ENCODE measurements at regions not wholly inside any gene's neighbourhood (a gene's known extent, or its start where the extent isn't known, plus 50 kb on each side); places are given as distances from the start of the nearest gene placed in this dataset.

DNA sequence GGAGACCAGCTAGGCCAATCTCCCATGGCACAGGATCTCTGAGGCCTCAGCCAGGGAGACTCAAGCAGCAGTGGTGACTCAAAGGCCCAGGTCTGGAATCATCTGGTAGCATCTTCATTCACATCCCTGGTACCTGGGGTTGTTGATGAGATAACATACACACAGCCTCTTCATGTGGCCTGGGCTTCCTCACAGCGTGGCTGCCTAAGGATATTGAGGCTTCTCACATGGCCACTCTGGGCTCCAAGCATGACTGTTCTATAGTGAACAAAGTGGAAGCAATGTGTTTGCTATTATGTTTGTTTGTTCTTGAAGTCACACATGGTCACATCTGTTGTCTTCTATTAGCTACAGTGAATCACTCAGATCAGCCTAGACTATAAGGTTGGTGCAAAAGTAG, 584.1 kb downstream of the VRK1 start:
- TF ChIP-seq RAD21 (CRISPR knock-in tag; IDR thresholded peaks at IDR 0.05) (no peak), IKZF1 (IDR thresholded peaks at IDR 0.05) (no peak), ZNF580 (CRISPR knock-in tag; IDR thresholded peaks at IDR 0.05; ENCODE audit: borderline replicate concordance, low read depth) (no peak), ASH2L (IDR thresholded peaks at IDR 0.05; ENCODE audit: insufficient read length, low read depth, low read length) (no peak), HCFC1 (IDR thresholded peaks at IDR 0.05; ENCODE audit: low read depth, low read length) (no peak), EZH2 (conservative IDR thresholded peaks at IDR 0.05; ENCODE audit: low read depth, low read length) (no peak), ELF4 (CRISPR knock-in tag; IDR thresholded peaks at IDR 0.05; ENCODE audit: borderline replicate concordance) (no peak), POLR2A (IDR thresholded peaks at IDR 0.05; ENCODE audit: insufficient read depth in 1 of 2, low read depth in 2 of 2, low read length in 2 of 2) (no peak), POLR2AphosphoS5 (IDR thresholded peaks at IDR 0.05; ENCODE audit: low read depth, low read length) (no peak)
- TF ChIP-seq, protein P1, sequence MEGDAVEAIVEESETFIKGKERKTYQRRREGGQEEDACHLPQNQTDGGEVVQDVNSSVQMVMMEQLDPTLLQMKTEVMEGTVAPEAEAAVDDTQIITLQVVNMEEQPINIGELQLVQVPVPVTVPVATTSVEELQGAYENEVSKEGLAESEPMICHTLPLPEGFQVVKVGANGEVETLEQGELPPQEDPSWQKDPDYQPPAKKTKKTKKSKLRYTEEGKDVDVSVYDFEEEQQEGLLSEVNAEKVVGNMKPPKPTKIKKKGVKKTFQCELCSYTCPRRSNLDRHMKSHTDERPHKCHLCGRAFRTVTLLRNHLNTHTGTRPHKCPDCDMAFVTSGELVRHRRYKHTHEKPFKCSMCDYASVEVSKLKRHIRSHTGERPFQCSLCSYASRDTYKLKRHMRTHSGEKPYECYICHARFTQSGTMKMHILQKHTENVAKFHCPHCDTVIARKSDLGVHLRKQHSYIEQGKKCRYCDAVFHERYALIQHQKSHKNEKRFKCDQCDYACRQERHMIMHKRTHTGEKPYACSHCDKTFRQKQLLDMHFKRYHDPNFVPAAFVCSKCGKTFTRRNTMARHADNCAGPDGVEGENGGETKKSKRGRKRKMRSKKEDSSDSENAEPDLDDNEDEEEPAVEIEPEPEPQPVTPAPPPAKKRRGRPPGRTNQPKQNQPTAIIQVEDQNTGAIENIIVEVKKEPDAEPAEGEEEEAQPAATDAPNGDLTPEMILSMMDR (CRISPR knock-in tag; IDR thresholded peaks at IDR 0.05): no peak
- TF ChIP-seq, protein P2, sequence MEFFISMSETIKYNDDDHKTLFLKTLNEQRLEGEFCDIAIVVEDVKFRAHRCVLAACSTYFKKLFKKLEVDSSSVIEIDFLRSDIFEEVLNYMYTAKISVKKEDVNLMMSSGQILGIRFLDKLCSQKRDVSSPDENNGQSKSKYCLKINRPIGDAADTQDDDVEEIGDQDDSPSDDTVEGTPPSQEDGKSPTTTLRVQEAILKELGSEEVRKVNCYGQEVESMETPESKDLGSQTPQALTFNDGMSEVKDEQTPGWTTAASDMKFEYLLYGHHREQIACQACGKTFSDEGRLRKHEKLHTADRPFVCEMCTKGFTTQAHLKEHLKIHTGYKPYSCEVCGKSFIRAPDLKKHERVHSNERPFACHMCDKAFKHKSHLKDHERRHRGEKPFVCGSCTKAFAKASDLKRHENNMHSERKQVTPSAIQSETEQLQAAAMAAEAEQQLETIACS (CRISPR knock-in tag; IDR thresholded peaks at IDR 0.05): no peak
- TF ChIP-seq, protein P3, sequence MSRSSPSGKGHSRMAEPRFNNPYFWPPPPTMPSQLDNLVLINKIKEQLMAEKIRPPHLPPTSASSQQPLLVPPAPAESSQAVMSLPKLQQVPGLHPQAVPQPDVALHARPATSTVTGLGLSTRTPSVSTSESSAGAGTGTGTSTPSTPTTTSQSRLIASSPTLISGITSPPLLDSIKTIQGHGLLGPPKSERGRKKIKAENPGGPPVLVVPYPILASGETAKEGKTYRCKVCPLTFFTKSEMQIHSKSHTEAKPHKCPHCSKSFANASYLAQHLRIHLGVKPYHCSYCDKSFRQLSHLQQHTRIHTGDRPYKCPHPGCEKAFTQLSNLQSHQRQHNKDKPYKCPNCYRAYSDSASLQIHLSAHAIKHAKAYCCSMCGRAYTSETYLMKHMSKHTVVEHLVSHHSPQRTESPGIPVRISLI (CRISPR knock-in tag; IDR thresholded peaks at IDR 0.05; ENCODE audit: borderline replicate concordance): no peak
- TF ChIP-seq, protein P4, sequence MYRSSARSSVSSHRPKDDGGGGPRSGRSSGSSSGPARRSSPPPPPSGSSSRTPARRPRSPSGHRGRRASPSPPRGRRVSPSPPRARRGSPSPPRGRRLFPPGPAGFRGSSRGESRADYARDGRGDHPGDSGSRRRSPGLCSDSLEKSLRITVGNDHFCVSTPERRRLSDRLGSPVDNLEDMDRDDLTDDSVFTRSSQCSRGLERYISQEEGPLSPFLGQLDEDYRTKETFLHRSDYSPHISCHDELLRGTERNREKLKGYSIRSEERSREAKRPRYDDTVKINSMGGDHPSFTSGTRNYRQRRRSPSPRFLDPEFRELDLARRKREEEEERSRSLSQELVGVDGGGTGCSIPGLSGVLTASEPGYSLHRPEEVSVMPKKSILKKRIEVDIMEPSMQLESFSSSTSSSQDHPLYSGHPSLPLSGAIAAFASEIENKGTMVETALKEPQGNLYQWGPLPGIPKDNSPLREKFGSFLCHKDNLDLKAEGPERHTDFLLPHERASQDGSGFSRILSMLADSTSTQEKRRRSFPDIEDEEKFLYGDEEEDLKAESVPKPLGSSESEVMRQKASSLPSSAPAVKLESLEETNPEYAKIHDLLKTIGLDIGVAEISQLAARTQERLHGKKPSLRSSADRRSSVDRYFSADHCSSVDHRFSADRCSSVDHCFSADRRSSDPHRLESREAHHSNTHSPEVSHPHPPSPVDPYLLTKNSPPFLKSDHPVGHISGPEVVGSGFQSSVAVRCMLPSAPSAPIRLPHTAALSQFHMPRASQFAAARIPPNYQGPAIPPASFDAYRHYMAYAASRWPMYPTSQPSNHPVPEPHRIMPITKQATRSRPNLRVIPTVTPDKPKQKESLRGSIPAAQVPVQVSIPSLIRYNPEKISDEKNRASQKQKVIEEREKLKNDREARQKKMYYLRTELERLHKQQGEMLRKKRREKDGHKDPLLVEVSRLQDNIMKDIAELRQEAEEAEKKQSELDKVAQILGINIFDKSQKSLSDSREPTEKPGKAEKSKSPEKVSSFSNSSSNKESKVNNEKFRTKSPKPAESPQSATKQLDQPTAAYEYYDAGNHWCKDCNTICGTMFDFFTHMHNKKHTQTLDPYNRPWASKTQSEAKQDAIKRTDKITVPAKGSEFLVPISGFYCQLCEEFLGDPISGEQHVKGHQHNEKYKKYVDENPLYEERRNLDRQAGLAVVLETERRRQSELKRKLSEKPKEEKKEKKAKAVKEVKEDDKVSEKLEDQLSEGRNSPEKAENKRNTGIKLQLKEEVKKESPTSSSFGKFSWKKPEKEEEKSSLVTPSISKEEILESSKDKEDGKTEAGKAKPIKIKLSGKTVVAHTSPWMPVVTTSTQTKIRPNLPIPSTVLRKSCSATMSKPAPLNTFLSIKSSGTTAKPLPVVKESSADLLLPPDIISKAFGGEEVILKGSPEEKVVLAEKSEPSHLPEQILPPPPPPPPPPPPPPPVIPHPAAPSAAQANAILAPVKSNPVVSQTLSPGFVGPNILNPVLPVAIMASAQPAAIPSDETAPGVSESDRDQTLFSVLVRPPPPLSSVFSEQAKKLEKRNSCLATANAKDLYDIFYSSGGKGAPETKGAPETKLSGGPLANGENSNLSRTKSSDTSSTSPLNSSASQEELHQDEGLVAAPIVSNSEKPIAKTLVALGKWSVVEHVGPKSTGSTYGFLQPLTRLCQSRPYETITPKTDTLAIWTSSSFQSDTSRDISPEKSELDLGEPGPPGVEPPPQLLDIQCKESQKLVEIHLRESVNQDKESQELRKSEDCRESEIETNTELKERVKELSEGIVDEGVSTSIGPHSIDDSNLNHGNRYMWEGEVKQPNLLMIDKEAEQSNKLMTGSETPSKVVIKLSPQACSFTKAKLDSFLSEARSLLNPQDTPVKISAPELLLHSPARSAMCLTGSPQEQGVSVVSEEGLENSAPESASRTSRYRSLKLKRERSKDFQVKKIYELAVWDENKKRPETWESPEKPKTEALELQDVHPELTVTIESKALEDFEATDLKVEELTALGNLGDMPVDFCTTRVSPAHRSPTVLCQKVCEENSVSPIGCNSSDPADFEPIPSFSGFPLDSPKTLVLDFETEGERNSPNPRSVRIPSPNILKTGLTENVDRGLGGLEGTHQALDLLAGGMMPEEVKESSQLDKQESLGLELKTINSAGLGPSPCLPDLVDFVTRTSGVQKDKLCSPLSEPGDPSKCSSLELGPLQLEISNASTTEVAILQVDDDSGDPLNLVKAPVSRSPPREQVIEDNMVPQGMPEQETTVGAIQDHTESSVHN (CRISPR knock-in tag; IDR thresholded peaks at IDR 0.05): no peak
- TF ChIP-seq, protein P5, sequence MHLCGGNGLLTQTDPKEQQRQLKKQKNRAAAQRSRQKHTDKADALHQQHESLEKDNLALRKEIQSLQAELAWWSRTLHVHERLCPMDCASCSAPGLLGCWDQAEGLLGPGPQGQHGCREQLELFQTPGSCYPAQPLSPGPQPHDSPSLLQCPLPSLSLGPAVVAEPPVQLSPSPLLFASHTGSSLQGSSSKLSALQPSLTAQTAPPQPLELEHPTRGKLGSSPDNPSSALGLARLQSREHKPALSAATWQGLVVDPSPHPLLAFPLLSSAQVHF (CRISPR knock-in tag; IDR thresholded peaks at IDR 0.05): no peak

Data from HepG2 (cell line).